ENCODE measurements at regions not wholly inside any gene's neighbourhood (a gene's known extent, or its start where the extent isn't known, plus 50 kb on each side); places are given as distances from the start of the nearest gene placed in this dataset.
"Not testable (repeated sequence)": the region's sequence is repeated elsewhere in the genome, so short reads cannot be mapped to it uniquely, and the experiment has no call there.

- no peak for DNase-seq (ENCODE audit: low read depth)
- H3K4me3 ChIP-seq (ENCODE audit: control insufficient read depth, low read depth, low read length), result no peak overlapping the region
- no peak for TF ChIP-seq CTCF (IDR thresholded peaks at IDR 0.05; ENCODE audit: control insufficient read depth, insufficient read depth, low read depth, low read length, missing control alignments)
These were observed 122.5 kb upstream of the RBMS1 start for GRCh38 chr2:160616149-160616548.

- TF ChIP-seq CTCF (IDR thresholded peaks at IDR 0.05; ENCODE audit: control insufficient read depth, insufficient read depth, low read depth, low read length, missing control alignments), result no peak
- no peak for DNase-seq (ENCODE audit: low read depth)
- no peak overlapping the region for H3K4me3 ChIP-seq (ENCODE audit: control insufficient read depth, low read depth, low read length)
These were observed 128.1 kb upstream of the RBMS1 start for GRCh38 chr2:160621748-160622147.

GRCh38 chr2:160628020-160628637, 134.5 kb upstream of the RBMS1 start:
- not testable (repeated sequence) for H3K4me3 ChIP-seq (ENCODE audit: control insufficient read depth, low read depth, low read length); DNase-seq (ENCODE audit: low read depth)

- DNase-seq (ENCODE audit: low read depth), result no peak
- TF ChIP-seq CTCF (IDR thresholded peaks at IDR 0.05; ENCODE audit: control insufficient read depth, insufficient read depth, low read depth, low read length, missing control alignments), result no peak
- no peak overlapping the region for H3K4me3 ChIP-seq (ENCODE audit: control insufficient read depth, low read depth, low read length)
These were observed 135.2 kb upstream of the RBMS1 start for GRCh38 chr2:160628811-160629210.

GRCh38 chr2:160630801-160631590, 137.4 kb upstream of the RBMS1 start:
- DNase-seq (ENCODE audit: low read depth), result no peak
- no peak overlapping the region for H3K4me3 ChIP-seq (ENCODE audit: control insufficient read depth, low read depth, low read length)
- TF ChIP-seq CTCF (IDR thresholded peaks at IDR 0.05; ENCODE audit: control insufficient read depth, insufficient read depth, low read depth, low read length, missing control alignments), result no peak

GRCh38 chr2:160632084-160632975, 138.7 kb upstream of the RBMS1 start:
- no peak for DNase-seq (ENCODE audit: low read depth)
- no peak for TF ChIP-seq CTCF (IDR thresholded peaks at IDR 0.05; ENCODE audit: control insufficient read depth, insufficient read depth, low read depth, low read length, missing control alignments)
- H3K4me3 ChIP-seq (ENCODE audit: control insufficient read depth, low read depth, low read length), result no peak overlapping the region

All from AG09309 (cell line).